ENCODE measurements at regions not wholly inside any gene's neighbourhood (a gene's known extent, or its start where the extent isn't known, plus 50 kb on each side); places are given as distances from the start of the nearest gene placed in this dataset.

- ChIA-PET POLR2A (no interaction called here), CTCF (no interaction called here)
- no peak overlapping the region for H3K4me3 Mint-ChIP-seq (ENCODE audit: unreplicated experiment)
- Histone ChIP-seq H3K9me3 (no peaks in the 10 kb centered on the region), H3K36me3 (ENCODE audit: control insufficient read depth, insufficient read depth, low read length) (no peaks in the 10 kb centered on the region), H3K4me3 (ENCODE audit: low read depth, low read length) (no peak overlapping the region), H3K4me1 (no peaks in the 10 kb centered on the region), H3K27me3 (replicated peaks; ENCODE audit: control insufficient read depth, insufficient read depth, low read length) (no peaks in the 10 kb centered on the region)
- intact Hi-C loops (cut with micrococcal nuclease; ENCODE audit: unreplicated experiment): no loop called here
- no TSS peak for BruUV-seq (replicated peaks)
- no peak overlapping the region for H3K27ac Mint-ChIP-seq (ENCODE audit: unreplicated experiment)
- H3K27me3 Mint-ChIP-seq (ENCODE audit: insufficient read depth, unreplicated experiment): no peaks in the 10 kb centered on the region
- no peak for DNase-seq
- no peaks in the 10 kb centered on the region for H3K4me1 Mint-ChIP-seq (ENCODE audit: low read depth, unreplicated experiment)
- TF ChIP-seq CTCF (IDR thresholded peaks at IDR 0.05; ENCODE audit: insufficient read depth in 1 of 2, low read depth in 1 of 2, low read length in 1 of 2, severe bottlenecking in 1 of 2, unreplicated experiment in 1 of 2): no peak
- no peaks in the 10 kb centered on the region for H3K36me3 Mint-ChIP-seq (ENCODE audit: insufficient read depth, unreplicated experiment)
- no peaks in the 10 kb centered on the region for H3K9me3 Mint-ChIP-seq (ENCODE audit: unreplicated experiment)
These were observed 324.0 kb upstream of the NEGR1 start for GRCh38 chr1:72606216-72606810.

- H3K36me3 ChIP-seq (ENCODE audit: control insufficient read depth, insufficient read depth, low read length): no peaks in the 10 kb centered on the region
- BruUV-seq (replicated peaks): no TSS peak
- no peak overlapping the region for H3K27ac Mint-ChIP-seq (ENCODE audit: unreplicated experiment)
- H3K9me3 Mint-ChIP-seq (ENCODE audit: unreplicated experiment): no peaks in the 10 kb centered on the region
- H3K36me3 Mint-ChIP-seq (ENCODE audit: insufficient read depth, unreplicated experiment): no peaks in the 10 kb centered on the region
- ChIA-PET POLR2A (no interaction called here), CTCF (no interaction called here)
- H3K4me1 Mint-ChIP-seq (ENCODE audit: low read depth, unreplicated experiment): no peaks in the 10 kb centered on the region
- H3K27me3 Mint-ChIP-seq (ENCODE audit: insufficient read depth, unreplicated experiment): no peaks in the 10 kb centered on the region
- TF ChIP-seq CTCF (IDR thresholded peaks at IDR 0.05; ENCODE audit: insufficient read depth in 1 of 2, low read depth in 1 of 2, low read length in 1 of 2, severe bottlenecking in 1 of 2, unreplicated experiment in 1 of 2): no peak
- H3K4me3 ChIP-seq (ENCODE audit: low read depth, low read length): no peak overlapping the region
- no peaks in the 10 kb centered on the region for H3K27me3 ChIP-seq (replicated peaks; ENCODE audit: control insufficient read depth, insufficient read depth, low read length)
- DNase-seq: no peak
- no peaks in the 10 kb centered on the region for H3K4me1 ChIP-seq
- intact Hi-C loops (cut with micrococcal nuclease; ENCODE audit: unreplicated experiment): no loop called here
- no peaks in the 10 kb centered on the region for H3K9me3 ChIP-seq
- no peak overlapping the region for H3K4me3 Mint-ChIP-seq (ENCODE audit: unreplicated experiment)
These were observed 318.8 kb upstream of the NEGR1 start for GRCh38 chr1:72601035-72601674.

GRCh38 chr1:72586023-72586685, 303.8 kb upstream of the NEGR1 start:
- H3K4me3 ChIP-seq (ENCODE audit: low read depth, low read length): no peak overlapping the region
- H3K4me1 Mint-ChIP-seq (ENCODE audit: low read depth, unreplicated experiment): no peaks in the 10 kb centered on the region
- no peaks in the 10 kb centered on the region for H3K36me3 Mint-ChIP-seq (ENCODE audit: insufficient read depth, unreplicated experiment)
- H3K9me3 Mint-ChIP-seq (ENCODE audit: unreplicated experiment): no peaks in the 10 kb centered on the region
- H3K27ac Mint-ChIP-seq (ENCODE audit: unreplicated experiment): no peak overlapping the region
- CTCF ChIA-PET: no interaction called here
- no peaks in the 10 kb centered on the region for H3K9me3 ChIP-seq
- POLR2A ChIA-PET: no interaction called here
- no peaks in the 10 kb centered on the region for H3K4me1 ChIP-seq
- intact Hi-C loops (cut with micrococcal nuclease; ENCODE audit: unreplicated experiment): no loop called here
- no peaks in the 10 kb centered on the region for H3K36me3 ChIP-seq (ENCODE audit: control insufficient read depth, insufficient read depth, low read length)
- no peak overlapping the region for H3K4me3 Mint-ChIP-seq (ENCODE audit: unreplicated experiment)
- peaks cover 3% of the 10 kb centered on the region for H3K27me3 Mint-ChIP-seq (ENCODE audit: insufficient read depth, unreplicated experiment)
- H3K27me3 ChIP-seq (replicated peaks; ENCODE audit: control insufficient read depth, insufficient read depth, low read length): no peaks in the 10 kb centered on the region
- no TSS peak for BruUV-seq (replicated peaks)
- TF ChIP-seq CTCF (IDR thresholded peaks at IDR 0.05; ENCODE audit: insufficient read depth in 1 of 2, low read depth in 1 of 2, low read length in 1 of 2, severe bottlenecking in 1 of 2, unreplicated experiment in 1 of 2): no peak
- DNase-seq: no peak
